Muscle layer of duodenum (tissue), 2 donors: ENCODE measurements at regions not wholly inside any gene's neighbourhood (a gene's known extent, or its start where the extent isn't known, plus 50 kb on each side); places are given as distances from the start of the nearest gene placed in this dataset.

Experiments
- H3K27ac ChIP-seq: one replicate; pipeline ENCODE4 v1.7.0; 2013; ENCODE audit warnings: mild to moderate bottlenecking, low read length
- H3K27me3 ChIP-seq: one replicate; pipeline ENCODE4 v1.7.0; 2013; ENCODE audit warnings: low read depth, mild to moderate bottlenecking, control low read depth, low read length
- H3K36me3 ChIP-seq, 2 donors: one replicate each; pipeline ENCODE4 v1.7.0; 2013; ENCODE audit warnings: low read length in 2 of 2, control low read depth in 1 of 2, mild to moderate bottlenecking in 1 of 2; ENCODE audit not compliant: insufficient read depth in 2 of 2, control insufficient read depth in 1 of 2
- H3K4me1 ChIP-seq, 2 donors: one replicate each; pipeline ENCODE4 v1.7.0; 2013; ENCODE audit warnings: low read length in 2 of 2, mild to moderate bottlenecking in 2 of 2, control low read depth in 1 of 2, moderate library complexity in 1 of 2; ENCODE audit not compliant: insufficient read depth in 2 of 2, control insufficient read depth in 1 of 2
- H3K4me3 ChIP-seq, 2 donors: one replicate each; pipeline ENCODE4 v1.7.0; 2013; ENCODE audit warnings: low read length in 2 of 2, low read depth in 1 of 2, mild to moderate bottlenecking in 1 of 2
- H3K9me3 ChIP-seq, 2 donors: one replicate each; pipeline ENCODE4 v1.7.0; 2013; ENCODE audit warnings: low read length in 2 of 2, control low read depth in 1 of 2, mild to moderate bottlenecking in 1 of 2; ENCODE audit not compliant: control insufficient read depth in 1 of 2
- donor health status: healthy.

- no peaks in the 10 kb centered on the region for H3K36me3 ChIP-seq
- no peak overlapping the region for H3K27ac ChIP-seq
- H3K4me1 ChIP-seq = no peaks in the 10 kb centered on the region
- H3K27me3 ChIP-seq = no peaks in the 10 kb centered on the region
- peaks cover 0 to 2% of the 10 kb centered on the region in 2 donors for H3K9me3 ChIP-seq
- H3K4me3 ChIP-seq = no peak overlapping the region
These were observed 1186.1 kb downstream of the SLITRK5 start for GRCh38 chr13:88857256-88857655.

- Histone ChIP-seq H3K4me3 (no peak overlapping the region), H3K27me3 (no peaks in the 10 kb centered on the region), H3K9me3 (no peaks in the 10 kb centered on the region), H3K36me3 (no peaks in the 10 kb centered on the region), H3K27ac (no peak overlapping the region), H3K4me1 (no peaks in the 10 kb centered on the region)
These were observed 1191.0 kb downstream of the SLITRK5 start for GRCh38 chr13:88862095-88862620.

- Histone ChIP-seq H3K4me1 (no peaks in the 10 kb centered on the region), H3K27ac (no peak overlapping the region), H3K36me3 (no peaks in the 10 kb centered on the region), H3K4me3 (no peak overlapping the region), H3K9me3 (no peaks in the 10 kb centered on the region), H3K27me3 (no peaks in the 10 kb centered on the region)
These were observed 1191.9 kb downstream of the SLITRK5 start for GRCh38 chr13:88863116-88863515.

GRCh38 chr13:88866195-88866594, 1195.0 kb downstream of the SLITRK5 start:
- no peaks in the 10 kb centered on the region for H3K4me1 ChIP-seq
- no peak overlapping the region for H3K4me3 ChIP-seq
- H3K36me3 ChIP-seq = no peaks in the 10 kb centered on the region
- no peak overlapping the region for H3K27ac ChIP-seq
- H3K9me3 ChIP-seq = no peaks in the 10 kb centered on the region
- no peaks in the 10 kb centered on the region for H3K27me3 ChIP-seq

- no peaks in the 10 kb centered on the region for H3K9me3 ChIP-seq
- H3K27ac ChIP-seq = no peak overlapping the region
- no peaks in the 10 kb centered on the region for H3K4me1 ChIP-seq
- no peaks in the 10 kb centered on the region for H3K27me3 ChIP-seq
- H3K4me3 ChIP-seq = no peak overlapping the region
- no peaks in the 10 kb centered on the region for H3K36me3 ChIP-seq
These were observed 1212.6 kb downstream of the SLITRK5 start for GRCh38 chr13:88883741-88884140.

GRCh38 chr13:88887045-88887662, 1216.0 kb downstream of the SLITRK5 start:
- Histone ChIP-seq H3K9me3 (no peaks in the 10 kb centered on the region), H3K4me1 (no peaks in the 10 kb centered on the region), H3K36me3 (no peaks in the 10 kb centered on the region), H3K27me3 (no peaks in the 10 kb centered on the region), H3K27ac (no peak overlapping the region), H3K4me3 (no peak overlapping the region)

- no peaks in the 10 kb centered on the region for H3K4me1 ChIP-seq
- no peaks in the 10 kb centered on the region for H3K9me3 ChIP-seq
- no peaks in the 10 kb centered on the region for H3K27me3 ChIP-seq
- H3K4me3 ChIP-seq = no peak overlapping the region
- no peak overlapping the region for H3K27ac ChIP-seq
- H3K36me3 ChIP-seq = no peaks in the 10 kb centered on the region
These were observed 1224.2 kb downstream of the SLITRK5 start for GRCh38 chr13:88895261-88895941.

GRCh38 chr13:88896466-88896865, 1225.3 kb downstream of the SLITRK5 start:
- Histone ChIP-seq H3K9me3 (no peaks in the 10 kb centered on the region), H3K36me3 (no peaks in the 10 kb centered on the region), H3K4me3 (no peak overlapping the region), H3K27me3 (no peaks in the 10 kb centered on the region), H3K27ac (no peak overlapping the region), H3K4me1 (no peaks in the 10 kb centered on the region)

- no peaks in the 10 kb centered on the region for H3K36me3 ChIP-seq
- no peaks in the 10 kb centered on the region for H3K4me1 ChIP-seq
- no peak overlapping the region for H3K27ac ChIP-seq
- H3K4me3 ChIP-seq = no peak overlapping the region
- H3K9me3 ChIP-seq = no peaks in the 10 kb centered on the region
- H3K27me3 ChIP-seq = no peaks in the 10 kb centered on the region
These were observed 1237.8 kb downstream of the SLITRK5 start for GRCh38 chr13:88908961-88909441.

GRCh38 chr13:88919970-88920628, 1248.9 kb downstream of the SLITRK5 start:
- Histone ChIP-seq H3K4me1 (no peaks in the 10 kb centered on the region), H3K4me3 (no peak overlapping the region), H3K9me3 (peaks cover 0 to 3% of the 10 kb centered on the region in 2 donors), H3K27me3 (no peaks in the 10 kb centered on the region), H3K27ac (no peak overlapping the region), H3K36me3 (no peaks in the 10 kb centered on the region)

GRCh38 chr13:88925954-88926353, 1254.8 kb downstream of the SLITRK5 start:
- no peak overlapping the region for H3K27ac ChIP-seq
- H3K4me1 ChIP-seq = no peaks in the 10 kb centered on the region
- H3K36me3 ChIP-seq = no peaks in the 10 kb centered on the region
- no peaks in the 10 kb centered on the region for H3K27me3 ChIP-seq
- no peak overlapping the region for H3K4me3 ChIP-seq
- H3K9me3 ChIP-seq = peaks cover 0 to 8% of the 10 kb centered on the region in 2 donors
